Liver (tissue), 8 donors: ENCODE measurements at regions not wholly inside any gene's neighbourhood (a gene's known extent, or its start where the extent isn't known, plus 50 kb on each side); places are given as distances from the start of the nearest gene placed in this dataset.

Experiments
- DNase-seq: peaks from one replicate; pipeline ENCODE4 v3.0.0-alpha.2; 2017; ENCODE audit warnings: low spot score
- H3K27ac ChIP-seq, 2 donors: one replicate each; pipeline ENCODE4 v1.7.0; 2013; ENCODE audit warnings: inconsistent platforms in 2 of 2, low read length in 2 of 2, control low read depth in 1 of 2, low read depth in 1 of 2, mild to moderate bottlenecking in 1 of 2
- H3K27me3 ChIP-seq, 4 donors: one replicate each; pipeline versions ENCODE4 v1.6.1 to v1.7.0; 2013; ENCODE audit warnings: low read length in 3 of 4, inconsistent platforms in 1 of 4, mild to moderate bottlenecking in 1 of 4, moderate library complexity in 1 of 4; ENCODE audit not compliant: control insufficient read depth in 4 of 4, insufficient read depth in 4 of 4
- H3K36me3 ChIP-seq, 4 donors: one replicate each; pipeline versions ENCODE4 v1.6.1 to v1.7.0; 2013; ENCODE audit warnings: low read length in 3 of 4, mild to moderate bottlenecking in 3 of 4, low read depth in 1 of 4, moderate library complexity in 1 of 4; ENCODE audit not compliant: control insufficient read depth in 4 of 4, insufficient read depth in 3 of 4
- H3K4me1 ChIP-seq, 4 donors: one replicate each; pipeline versions ENCODE4 v1.6.1 to v1.7.0; 2013; ENCODE audit warnings: low read length in 3 of 4, mild to moderate bottlenecking in 3 of 4, moderate library complexity in 1 of 4; ENCODE audit not compliant: control insufficient read depth in 4 of 4, insufficient read depth in 4 of 4
- H3K4me3 ChIP-seq, 3 donors: one replicate each; pipeline versions ENCODE4 v1.6.1 to v1.7.0; 2013; ENCODE audit warnings: low read length in 3 of 3, control low read depth in 1 of 3, low read depth in 1 of 3, mild to moderate bottlenecking in 1 of 3
- H3K9ac ChIP-seq, 2 donors: one replicate each; pipeline ENCODE4 v1.7.0; 2013; ENCODE audit warnings: low read length in 2 of 2, mild to moderate bottlenecking in 2 of 2, moderate library complexity in 2 of 2, control low read depth in 1 of 2, low read depth in 1 of 2
- H3K9me3 ChIP-seq, 4 donors: one replicate each; pipeline versions ENCODE4 v1.6.1 to v1.7.0; 2013; ENCODE audit warnings: low read length in 3 of 4; ENCODE audit not compliant: control insufficient read depth in 4 of 4
- ATF3 ChIP-seq: IDR thresholded peaks from 2 replicates; pipeline ENCODE4 v1.6.1; 2016; ENCODE audit warnings: antibody characterized with exemption
- CTCF ChIP-seq: fragments of 150-350 bp; IDR thresholded peaks from 2 replicates; pipeline ENCODE4 v1.5.1; 2017; ENCODE audit warnings: improper control_type of control experiment, low read depth, low read length; ENCODE audit not compliant: missing input control
- EGR1 ChIP-seq, 2 donors: IDR thresholded peaks; 2 replicates each; pipeline ENCODE4 v1.6.1; 2016 to 2018; ENCODE audit warnings: antibody characterized with exemption in 2 of 2, low read depth in 2 of 2
- FOXA1 ChIP-seq: IDR thresholded peaks from 2 replicates; pipeline ENCODE4 v1.6.1; 2016; ENCODE audit warnings: antibody characterized with exemption
- FOXA2 ChIP-seq: IDR thresholded peaks from 2 replicates; pipeline ENCODE4 v1.6.1; 2016; ENCODE audit warnings: antibody characterized with exemption
- GABPA ChIP-seq, 2 donors: IDR thresholded peaks in 1 of 2; conservative IDR thresholded peaks in 1 of 2; 2 replicates each; pipeline ENCODE4 v1.6.1; 2016; ENCODE audit warnings: antibody characterized with exemption in 2 of 2, mild to moderate bottlenecking in 1 of 2, moderate library complexity in 1 of 2
- HNF4A ChIP-seq, 2 donors: conservative IDR thresholded peaks; 2 replicates each; pipeline ENCODE4 v1.6.1; 2016; ENCODE audit warnings: antibody characterized with exemption in 2 of 2, mild to moderate bottlenecking in 2 of 2
- HNF4G ChIP-seq: IDR thresholded peaks from 2 replicates; pipeline ENCODE4 v1.6.1; 2016; ENCODE audit warnings: antibody characterized with exemption
- JUND ChIP-seq, 2 donors: IDR thresholded peaks; 2 replicates each; pipeline ENCODE4 v1.6.1; 2016; ENCODE audit warnings: antibody characterized with exemption in 2 of 2
- MAX ChIP-seq: IDR thresholded peaks from 2 replicates; pipeline ENCODE4 v1.6.1; 2016; ENCODE audit warnings: antibody characterized with exemption
- NR2F2 ChIP-seq: IDR thresholded peaks from 2 replicates; pipeline ENCODE4 v1.6.1; 2016; ENCODE audit warnings: antibody characterized with exemption
- RAD21 ChIP-seq, 2 donors: IDR thresholded peaks; 2 replicates each; pipeline ENCODE4 v1.6.1; 2016; ENCODE audit warnings: antibody characterized with exemption in 2 of 2, mild to moderate bottlenecking in 2 of 2
- REST ChIP-seq: IDR thresholded peaks from 2 replicates; pipeline ENCODE4 v1.6.1; 2016; ENCODE audit warnings: antibody characterized with exemption, mild to moderate bottlenecking
- SP1 ChIP-seq: IDR thresholded peaks from 2 replicates; pipeline ENCODE4 v1.6.1; 2018; ENCODE audit warnings: antibody characterized with exemption, mild to moderate bottlenecking
- TAF1 ChIP-seq: conservative IDR thresholded peaks from 2 replicates; pipeline ENCODE4 v1.6.1; 2016; ENCODE audit warnings: antibody characterized with exemption, mild to moderate bottlenecking
- YY1 ChIP-seq: IDR thresholded peaks from 2 replicates; pipeline ENCODE4 v1.6.1; 2016; ENCODE audit warnings: antibody characterized with exemption, mild to moderate bottlenecking
- ZBTB33 ChIP-seq: IDR thresholded peaks from 2 replicates; pipeline ENCODE4 v1.6.1; 2016; ENCODE audit warnings: antibody characterized with exemption
- WGBS: extraction: QIAGEN DNeasy Blood & Tissue Kit; methylation state at CpG from one replicate; pipeline ENCODE4 v1.1.7; 2013; 5-methylcytosine and 5-hydroxymethylcytosine counted together
- donor health status: healthy.
- donor health status: healthy.
- donor health status: healthy.
- donor health status: healthy.
- donor health status: healthy.

GRCh38 chr7:19916046-19916445 is 142.6 kb upstream of the TMEM196 start (continued):
- TF ChIP-seq ZBTB33 (no peak), EGR1 (IDR thresholded peaks at IDR 0.05; ENCODE audit: low read depth in 2 of 2) (no peak)

- TF ChIP-seq HNF4G (no peak), NR2F2 (no peak), CTCF (no peak), MAX (no peak), YY1 (no peak), HNF4A (conservative IDR thresholded peaks at IDR 0.05) (no peak), SP1 (no peak), REST (no peak), RAD21 (IDR thresholded peaks at IDR 0.05) (no peak)
- Histone ChIP-seq H3K27ac (no peak overlapping the region), H3K9ac (no peak overlapping the region), H3K4me3 (no peak overlapping the region), H3K36me3 (no peaks in the 10 kb centered on the region), H3K4me1 (no peaks in the 10 kb centered on the region), H3K9me3 (no peaks in the 10 kb centered on the region), H3K27me3 (peaks cover 0 to 4% (median 0%) of the 10 kb centered on the region in 4 donors)
- DNase-seq = no peak
These were observed 142.2 kb upstream of the TMEM196 start for GRCh38 chr7:19915596-19915995.

GRCh38 chr7:19914866-19915265 is 141.4 kb upstream of the TMEM196 start:
- H3K27me3 ChIP-seq = no peaks in the 10 kb centered on the region
- DNase-seq = no peak
- no peaks in the 10 kb centered on the region for H3K36me3 ChIP-seq
- no peaks in the 10 kb centered on the region for H3K9me3 ChIP-seq
- 53% methylated on average over 1 of the region's 1 CpG for WGBS
- no peak overlapping the region for H3K9ac ChIP-seq
- TF ChIP-seq RAD21 (IDR thresholded peaks at IDR 0.05) (no peak), YY1 (no peak), SP1 (no peak), HNF4G (no peak), FOXA2 (no peak), CTCF (no peak), HNF4A (conservative IDR thresholded peaks at IDR 0.05) (no peak), TAF1 (no peak), REST (no peak), JUND (IDR thresholded peaks at IDR 0.05) (no peak), GABPA (IDR thresholded peaks at IDR 0.05 in 1 of 2, conservative IDR thresholded peaks at IDR 0.05 in 1 of 2) (no peak), NR2F2 (no peak), EGR1 (IDR thresholded peaks at IDR 0.05; ENCODE audit: low read depth in 2 of 2) (no peak), FOXA1 (no peak), ATF3 (no peak)
- no peak overlapping the region for H3K27ac ChIP-seq
- no peaks in the 10 kb centered on the region for H3K4me1 ChIP-seq
- H3K4me3 ChIP-seq = no peak overlapping the region
